Stimulated activated CD4-positive, alpha-beta T cell treated with anti-CD3 and anti-CD28 coated beads, Interleukin-12 subunit alpha, Interleukin-12 subunit beta, amount 100 ng/mL, for 24 hours (primary cell): ENCODE measurements at regions not wholly inside any gene's neighbourhood (a gene's known extent, or its start where the extent isn't known, plus 50 kb on each side); places are given as distances from the start of the nearest gene placed in this dataset.

Experiments
- DNase-seq, 2 experiments: peaks; one replicate each; pipeline ENCODE4 v3.0.0-alpha.2; 2020; ENCODE audit warnings: low read depth in 2 of 2

- DNase-seq, result peak in 1 of 2 experiments; percentile 16
These were observed 85.2 kb upstream of the IGLL5 start for GRCh38 chr22:22802339-22802970.

- DNase-seq, result no peak
These were observed 84.2 kb upstream of the IGLL5 start for GRCh38 chr22:22803285-22803853.

- peak; percentile 25 to 45 for DNase-seq
These were observed 77.6 kb upstream of the IGLL5 start for GRCh38 chr22:22810018-22810427.

- DNase-seq, result no peak
These were observed 77.1 kb upstream of the IGLL5 start for GRCh38 chr22:22810471-22810870.

GRCh38 chr22:22811016-22812009 is 76.3 kb upstream of the IGLL5 start:
- no peak for DNase-seq

- no peak for DNase-seq
These were observed 75.3 kb upstream of the IGLL5 start for GRCh38 chr22:22812031-22812905.

GRCh38 chr22:22813126-22814075 is 74.2 kb upstream of the IGLL5 start:
- DNase-seq, result no peak

GRCh38 chr22:22814666-22815396 is 72.8 kb upstream of the IGLL5 start:
- no peak for DNase-seq

- no peak for DNase-seq
These were observed 72.0 kb upstream of the IGLL5 start for GRCh38 chr22:22815397-22816170.

GRCh38 chr22:22816171-22816514 is 71.5 kb upstream of the IGLL5 start:
- DNase-seq, result no peak

- no peak for DNase-seq
These were observed 70.7 kb upstream of the IGLL5 start for GRCh38 chr22:22816766-22817410.

- no peak for DNase-seq
These were observed 70.0 kb upstream of the IGLL5 start for GRCh38 chr22:22817468-22818201.

- DNase-seq, result no peak
These were observed 69.4 kb upstream of the IGLL5 start for GRCh38 chr22:22818202-22818538.

- DNase-seq, result no peak
These were observed 68.5 kb upstream of the IGLL5 start for GRCh38 chr22:22818861-22819855.

GRCh38 chr22:22820076-22820475 is 67.5 kb upstream of the IGLL5 start:
- no peak for DNase-seq

GRCh38 chr22:22820626-22821025 is 67.0 kb upstream of the IGLL5 start:
- no peak for DNase-seq

- no peak for DNase-seq
These were observed 66.3 kb upstream of the IGLL5 start for GRCh38 chr22:22821340-22821739.
